GM12874 (cell line): ENCODE measurements at regions not wholly inside any gene's neighbourhood (a gene's known extent, or its start where the extent isn't known, plus 50 kb on each side); places are given as distances from the start of the nearest gene placed in this dataset.

ENCODE experiments used
- TF ChIP-seq, protein P1 (sequence below): IDR thresholded peaks from 2 replicates; pipeline ENCODE4 v1.5.1; 2011; ENCODE audit warnings: low read depth, mild to moderate bottlenecking, control low read depth, low read length, moderate library complexity; ENCODE audit not compliant: insufficient read depth

- TF ChIP-seq, protein P1, sequence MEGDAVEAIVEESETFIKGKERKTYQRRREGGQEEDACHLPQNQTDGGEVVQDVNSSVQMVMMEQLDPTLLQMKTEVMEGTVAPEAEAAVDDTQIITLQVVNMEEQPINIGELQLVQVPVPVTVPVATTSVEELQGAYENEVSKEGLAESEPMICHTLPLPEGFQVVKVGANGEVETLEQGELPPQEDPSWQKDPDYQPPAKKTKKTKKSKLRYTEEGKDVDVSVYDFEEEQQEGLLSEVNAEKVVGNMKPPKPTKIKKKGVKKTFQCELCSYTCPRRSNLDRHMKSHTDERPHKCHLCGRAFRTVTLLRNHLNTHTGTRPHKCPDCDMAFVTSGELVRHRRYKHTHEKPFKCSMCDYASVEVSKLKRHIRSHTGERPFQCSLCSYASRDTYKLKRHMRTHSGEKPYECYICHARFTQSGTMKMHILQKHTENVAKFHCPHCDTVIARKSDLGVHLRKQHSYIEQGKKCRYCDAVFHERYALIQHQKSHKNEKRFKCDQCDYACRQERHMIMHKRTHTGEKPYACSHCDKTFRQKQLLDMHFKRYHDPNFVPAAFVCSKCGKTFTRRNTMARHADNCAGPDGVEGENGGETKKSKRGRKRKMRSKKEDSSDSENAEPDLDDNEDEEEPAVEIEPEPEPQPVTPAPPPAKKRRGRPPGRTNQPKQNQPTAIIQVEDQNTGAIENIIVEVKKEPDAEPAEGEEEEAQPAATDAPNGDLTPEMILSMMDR, result no peak
Observed at GRCh38 chr1:8115031-8115768, 89.1 kb upstream of the ERRFI1 start.

DNA sequence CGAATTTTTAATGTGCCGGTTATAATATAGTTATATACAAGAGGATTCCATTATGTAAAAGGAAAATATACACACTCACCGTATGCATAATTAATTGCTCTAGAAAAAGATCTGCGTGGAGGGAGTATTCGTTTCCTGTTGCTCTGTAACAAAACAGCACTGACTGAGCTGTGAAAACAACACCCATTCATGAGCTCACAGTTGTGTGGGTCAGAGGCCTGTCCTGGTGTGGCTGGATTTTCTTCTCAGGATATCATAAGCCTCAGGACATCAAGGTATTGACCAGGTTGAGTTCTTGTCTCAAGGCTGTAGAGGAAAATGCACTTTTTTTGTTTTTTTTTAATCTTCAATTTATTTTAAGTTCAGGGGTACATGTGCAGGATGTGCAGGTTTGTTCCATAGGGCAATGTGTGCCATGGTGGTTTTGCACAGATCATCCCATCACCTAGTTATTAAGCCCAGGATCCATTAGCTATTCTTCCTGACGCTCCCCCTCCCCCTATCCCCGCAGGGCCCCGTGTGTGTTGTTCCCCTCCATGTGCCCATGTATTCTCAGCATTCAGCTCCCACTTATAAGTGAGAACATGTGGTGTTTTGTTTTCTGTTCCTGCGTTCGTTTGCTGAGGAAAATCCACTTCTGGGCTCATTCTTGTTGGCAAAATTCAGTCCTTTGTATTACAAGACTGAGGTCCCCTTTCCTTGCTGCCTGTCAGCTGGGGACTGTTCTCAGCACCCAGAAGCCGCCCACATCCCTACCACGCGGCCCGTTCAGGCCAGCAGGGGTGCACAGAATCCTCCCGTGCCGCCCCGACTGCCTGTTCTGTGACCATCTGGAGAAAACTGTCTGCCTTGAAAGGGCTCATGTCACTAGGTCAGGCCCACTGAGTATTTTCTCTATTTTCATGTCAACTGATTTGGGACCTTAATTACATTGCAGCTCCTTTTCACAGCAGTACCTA lies 87.4 kb upstream of the ERRFI1 start:
- TF ChIP-seq, protein P1, result no peak

DNA sequence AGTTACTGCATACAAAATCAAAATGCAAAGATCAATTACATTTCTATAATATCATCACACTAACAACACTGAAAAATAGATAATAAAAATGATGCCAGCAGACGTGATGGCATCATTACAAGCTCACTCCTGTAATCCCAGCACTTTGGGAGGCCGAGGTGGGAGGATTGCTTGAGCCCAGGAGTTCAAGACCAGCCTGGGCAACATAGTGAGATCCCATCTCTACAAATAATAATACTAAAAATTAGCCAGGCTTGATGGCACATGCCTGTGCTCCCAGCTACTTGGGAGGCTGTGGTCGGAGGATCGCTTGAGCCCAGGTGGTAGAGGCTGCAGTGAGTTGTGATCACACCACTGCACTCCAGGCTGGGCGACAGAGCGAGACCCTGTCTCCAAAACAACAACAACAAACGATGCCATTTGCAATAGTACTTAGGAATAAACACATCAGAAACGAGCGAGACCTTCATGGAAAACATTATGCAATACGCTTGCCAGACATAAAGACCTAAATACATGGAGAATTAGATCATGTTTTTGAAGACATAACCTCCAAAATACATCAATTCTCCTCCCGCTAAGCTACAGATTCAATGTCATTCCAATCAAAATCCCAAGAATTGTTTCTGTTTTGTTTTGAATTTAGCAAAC lies 86.6 kb upstream of the ERRFI1 start:
- TF ChIP-seq, protein P1, result no peak

- TF ChIP-seq, protein P1, result no peak
Observed at GRCh38 chr1:8111560-8111959, 85.5 kb upstream of the ERRFI1 start.

DNA sequence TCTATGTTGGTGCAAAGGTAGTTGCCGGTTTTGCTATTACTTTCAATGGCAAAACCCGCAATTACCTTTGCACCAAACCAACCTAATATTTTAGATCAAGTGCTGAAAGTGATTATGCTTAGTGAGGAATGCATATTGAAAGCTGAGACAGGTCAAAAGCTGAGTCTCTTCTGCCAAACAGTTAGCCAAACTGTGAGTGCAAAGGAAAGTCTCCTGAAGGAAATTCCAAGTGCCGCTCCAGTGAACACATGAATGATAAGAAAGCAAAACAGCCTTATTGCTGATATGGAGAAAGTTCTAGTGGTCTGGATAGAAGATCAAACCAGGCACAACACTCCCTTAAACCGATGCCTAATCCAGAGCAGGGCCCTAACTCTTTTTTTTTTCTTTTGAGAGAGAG lies 83.1 kb upstream of the ERRFI1 start:
- TF ChIP-seq, protein P1, result no peak

- TF ChIP-seq, protein P1, result no peak
Observed at GRCh38 chr1:8107897-8108296, 81.8 kb upstream of the ERRFI1 start.
